H9 (cell line): ENCODE measurements at regions not wholly inside any gene's neighbourhood (a gene's known extent, or its start where the extent isn't known, plus 50 kb on each side); places are given as distances from the start of the nearest gene placed in this dataset.

Experiments
- DNase-seq: peaks from one replicate; pipeline ENCODE4 v3.0.0-alpha.2; 2017
- H2AFZ ChIP-seq: one replicate; pipeline ENCODE4 v1.6.1; 2013; ENCODE audit warnings: mild to moderate bottlenecking, low read length, control low read depth, moderate library complexity
- H2AK5ac ChIP-seq: 2 replicates; pipeline ENCODE4 v1.6.1; 2013; ENCODE audit warnings: low read length, control low read depth, mixed read lengths; ENCODE audit not compliant: insufficient read length
- H2BK120ac ChIP-seq: one replicate; pipeline ENCODE4 v1.6.1; 2013; ENCODE audit warnings: low read depth, mild to moderate bottlenecking, low read length, control low read depth, inconsistent platforms; ENCODE audit not compliant: poor library complexity, severe bottlenecking
- H2BK12ac ChIP-seq: 2 replicates; pipeline ENCODE4 v1.6.1; 2013; ENCODE audit warnings: low read length, control low read depth, mixed read lengths, low read depth; ENCODE audit not compliant: insufficient read length
- H2BK15ac ChIP-seq: 2 replicates; pipeline ENCODE4 v1.6.1; 2013; ENCODE audit warnings: low read depth, low read length, control low read depth
- H2BK20ac ChIP-seq: one replicate; pipeline ENCODE4 v1.6.1; 2013; ENCODE audit warnings: low read depth, mild to moderate bottlenecking, low read length, control low read depth, inconsistent platforms; ENCODE audit not compliant: poor library complexity, severe bottlenecking
- H2BK5ac ChIP-seq: 2 replicates; pipeline ENCODE4 v1.6.1; 2013; ENCODE audit warnings: low read length, control low read depth, mixed read lengths; ENCODE audit not compliant: insufficient read length
- H3K14ac ChIP-seq: 2 replicates; pipeline ENCODE4 v1.6.1; 2013; ENCODE audit warnings: low read length, control low read depth; ENCODE audit not compliant: insufficient read depth
- H3K18ac ChIP-seq: 2 replicates; pipeline ENCODE4 v1.6.1; 2013; ENCODE audit warnings: low read depth, mild to moderate bottlenecking, mixed read lengths, low read length, control low read depth; ENCODE audit not compliant: insufficient read length
- H3K23ac ChIP-seq: 2 replicates; pipeline ENCODE4 v1.6.1; 2013; ENCODE audit warnings: low read length, control low read depth, mixed read lengths, low read depth; ENCODE audit not compliant: insufficient read length
- H3K23me2 ChIP-seq: 2 replicates; pipeline ENCODE4 v1.6.1; 2013; ENCODE audit warnings: low read depth, mild to moderate bottlenecking, mixed read lengths, low read length, control low read depth; ENCODE audit not compliant: insufficient read length, poor library complexity, severe bottlenecking
- H3K27ac ChIP-seq: 2 replicates; pipeline ENCODE4 v1.5.1; 2013; ENCODE audit warnings: low read length, control low read depth, mixed read lengths, low read depth; ENCODE audit not compliant: insufficient read length
- H3K27me3 ChIP-seq: 2 replicates; pipeline ENCODE4 v1.6.1; 2013; ENCODE audit warnings: low read length, control low read depth, inconsistent platforms; ENCODE audit not compliant: insufficient read depth
- H3K4ac ChIP-seq: 2 replicates; pipeline ENCODE4 v1.6.1; 2013; ENCODE audit warnings: low read depth, mild to moderate bottlenecking, control low read depth, inconsistent platforms, low read length, moderate library complexity
- H3K4me1 ChIP-seq: 2 replicates; pipeline ENCODE4 v1.6.1; 2013; ENCODE audit warnings: low read length, control low read depth, inconsistent platforms; ENCODE audit not compliant: insufficient read depth
- H3K4me2 ChIP-seq: 2 replicates; pipeline ENCODE4 v1.6.1; 2013; ENCODE audit warnings: low read length, control low read depth, mixed read lengths; ENCODE audit not compliant: insufficient read length, insufficient read depth
- H3K56ac ChIP-seq: 2 replicates; pipeline ENCODE4 v1.6.1; 2013; ENCODE audit warnings: low read depth, mild to moderate bottlenecking, mixed read lengths, low read length, control low read depth; ENCODE audit not compliant: insufficient read length
- H3K79me1 ChIP-seq: 2 replicates; pipeline ENCODE4 v1.6.1; 2013; ENCODE audit warnings: low read depth, mild to moderate bottlenecking, moderate library complexity, low read length, control low read depth, inconsistent platforms; ENCODE audit not compliant: insufficient read depth, poor library complexity, severe bottlenecking
- H3K79me2 ChIP-seq: 2 replicates; pipeline ENCODE4 v1.6.1; 2013; ENCODE audit warnings: low read length, control low read depth, inconsistent platforms; ENCODE audit not compliant: insufficient read depth
- H3K9ac ChIP-seq: 2 replicates; pipeline ENCODE4 v1.6.1; 2013; ENCODE audit warnings: low read length, control low read depth, mixed read lengths; ENCODE audit not compliant: insufficient read length; ENCODE audit errors: extremely low read depth
- H3K9me3 ChIP-seq: one replicate; pipeline ENCODE4 v1.6.1; 2013; ENCODE audit warnings: low read depth, low read length, inconsistent platforms; ENCODE audit not compliant: control insufficient read depth
- H3T11ph ChIP-seq: one replicate; pipeline ENCODE4 v1.6.1; 2013; ENCODE audit warnings: mild to moderate bottlenecking, low read length, control low read depth, inconsistent platforms
- H4K20me1 ChIP-seq: one replicate; pipeline ENCODE4 v1.6.1; 2013; ENCODE audit not compliant: control insufficient read depth, insufficient read length, insufficient read depth
- H4K5ac ChIP-seq: 2 replicates; pipeline ENCODE4 v1.6.1; 2013; ENCODE audit warnings: low read depth, mild to moderate bottlenecking, mixed read lengths, low read length, control low read depth; ENCODE audit not compliant: insufficient read length
- H4K8ac ChIP-seq: replicated peaks from 2 replicates; pipeline ENCODE4 v1.6.1; 2013; ENCODE audit warnings: low read length, control low read depth, mixed read lengths, low read depth; ENCODE audit not compliant: insufficient read length
- H4K91ac ChIP-seq: 2 replicates; pipeline ENCODE4 v1.6.1; 2013; ENCODE audit warnings: low read depth, mild to moderate bottlenecking, moderate library complexity, mixed read lengths, low read length, control low read depth; ENCODE audit not compliant: insufficient read length
- H3K27ac Mint-ChIP-seq, 3 experiments: 2 replicates in 2 of 3; 3 replicates in 1 of 3; pipeline ENCODE4 v1.8.0; 2020 to 2021; ENCODE audit warnings: mixed read lengths in 3 of 3, mild to moderate bottlenecking in 1 of 3, moderate library complexity in 1 of 3
- H3K27me3 Mint-ChIP-seq: 2 replicates; pipeline ENCODE4 v1.8.0; 2021; ENCODE audit warnings: low read depth, mild to moderate bottlenecking, moderate library complexity, mixed read lengths
- H3K36me3 Mint-ChIP-seq, 3 experiments: 2 replicates in 2 of 3; 3 replicates in 1 of 3; pipeline ENCODE4 v1.8.0; 2020 to 2021; ENCODE audit warnings: low read depth in 3 of 3, mixed read lengths in 3 of 3; ENCODE audit not compliant: insufficient read depth in 1 of 3
- H3K4me1 Mint-ChIP-seq, 2 experiments: 2 replicates each; pipeline ENCODE4 v1.8.0; 2020; ENCODE audit warnings: mixed read lengths in 2 of 2
- H3K4me3 Mint-ChIP-seq, 2 experiments: 2 replicates in 1 of 2; 3 replicates in 1 of 2; pipeline ENCODE4 v1.8.0; 2020 to 2021; ENCODE audit warnings: mild to moderate bottlenecking in 2 of 2, mixed read lengths in 2 of 2, moderate library complexity in 1 of 2
- H3K9me3 Mint-ChIP-seq, 2 experiments: 2 replicates in 1 of 2; 3 replicates in 1 of 2; pipeline ENCODE4 v1.8.0; 2020; ENCODE audit warnings: mild to moderate bottlenecking in 2 of 2, mixed read lengths in 2 of 2, moderate library complexity in 1 of 2
- WGBS: extraction: QIAGEN DNeasy Blood & Tissue Kit; methylation state at CpG from one replicate; pipeline ENCODE4 v1.1.7; 2013; ENCODE audit warnings: missing lambda C conversion rate, low lambda C conversion rate, mixed read lengths; ENCODE audit not compliant: insufficient read length; ENCODE audit errors: extremely low coverage; 5-methylcytosine and 5-hydroxymethylcytosine counted together
- TF ChIP-seq, protein P1 (sequence below): fragments of 200-600 bp; sonication (generic); conservative IDR thresholded peaks from 3 replicates; pipeline ENCODE4 v1.8.0; 2021; ENCODE audit warnings: antibody characterized with exemption, mild to moderate bottlenecking

- no peak overlapping the region for H4K5ac ChIP-seq
- no peaks in the 10 kb centered on the region for H3K79me1 ChIP-seq
Observed at GRCh38 chr1:48057249-48057648, 60.1 kb upstream of the TRABD2B start.

More at GRCh38 chr1:48057249-48057648, 60.1 kb upstream of the TRABD2B start:
- Mint-ChIP-seq H3K27ac (no peak overlapping the region), H3K27me3 (peaks cover 61% of the 10 kb centered on the region), H3K9me3 (no peaks in the 10 kb centered on the region; a peak in 1 of 5 replicates), H3K4me1 (peaks cover 18 to 22% of the 10 kb centered on the region in 2 experiments), H3K36me3 (no peaks in the 10 kb centered on the region), H3K4me3 (no peak overlapping the region)
- Histone ChIP-seq H3K79me2 (no peaks in the 10 kb centered on the region), H3K23me2 (no peaks in the 10 kb centered on the region), H2BK5ac (no peak overlapping the region), H4K91ac (no peak overlapping the region), H4K8ac (no peak overlapping the region), H3K56ac (no peak overlapping the region), H3K9ac (no peak overlapping the region), H4K20me1 (no peaks in the 10 kb centered on the region), H2BK15ac (no peak overlapping the region), H2BK12ac (no peak overlapping the region), H3K18ac (no peak overlapping the region), H2AK5ac (no peak overlapping the region), H3K4ac (no peak overlapping the region), H3K14ac (no peak overlapping the region), H3K27ac (no peak overlapping the region), H3K9me3 (no peaks in the 10 kb centered on the region), H3T11ph (no peak overlapping the region), H3K23ac (no peak overlapping the region), H2BK120ac (no peak overlapping the region), H2AFZ (no peak overlapping the region), H3K4me1 (no peaks in the 10 kb centered on the region; the same call in 1 of the 2 replicates), H3K4me2 (no peak overlapping the region), H2BK20ac (no peak overlapping the region), H3K27me3 (peaks cover 2% of the 10 kb centered on the region; the same call in 1 of the 2 replicates)
- no peak for DNase-seq
- TF ChIP-seq, protein P1, sequence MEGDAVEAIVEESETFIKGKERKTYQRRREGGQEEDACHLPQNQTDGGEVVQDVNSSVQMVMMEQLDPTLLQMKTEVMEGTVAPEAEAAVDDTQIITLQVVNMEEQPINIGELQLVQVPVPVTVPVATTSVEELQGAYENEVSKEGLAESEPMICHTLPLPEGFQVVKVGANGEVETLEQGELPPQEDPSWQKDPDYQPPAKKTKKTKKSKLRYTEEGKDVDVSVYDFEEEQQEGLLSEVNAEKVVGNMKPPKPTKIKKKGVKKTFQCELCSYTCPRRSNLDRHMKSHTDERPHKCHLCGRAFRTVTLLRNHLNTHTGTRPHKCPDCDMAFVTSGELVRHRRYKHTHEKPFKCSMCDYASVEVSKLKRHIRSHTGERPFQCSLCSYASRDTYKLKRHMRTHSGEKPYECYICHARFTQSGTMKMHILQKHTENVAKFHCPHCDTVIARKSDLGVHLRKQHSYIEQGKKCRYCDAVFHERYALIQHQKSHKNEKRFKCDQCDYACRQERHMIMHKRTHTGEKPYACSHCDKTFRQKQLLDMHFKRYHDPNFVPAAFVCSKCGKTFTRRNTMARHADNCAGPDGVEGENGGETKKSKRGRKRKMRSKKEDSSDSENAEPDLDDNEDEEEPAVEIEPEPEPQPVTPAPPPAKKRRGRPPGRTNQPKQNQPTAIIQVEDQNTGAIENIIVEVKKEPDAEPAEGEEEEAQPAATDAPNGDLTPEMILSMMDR, result no peak
- no CpG with 5 or more reads among the region's 2 CpGs for WGBS
